Kidney (tissue), 13 donors: ENCODE measurements at regions not wholly inside any gene's neighbourhood (a gene's known extent, or its start where the extent isn't known, plus 50 kb on each side); places are given as distances from the start of the nearest gene placed in this dataset.
A peak's percentile ranks its signal among the peaks of the same experiment; 100 is the strongest.
"Not testable (repeated sequence)": the region's sequence is repeated elsewhere in the genome, so short reads cannot be mapped to it uniquely, and the experiment has no call there.

Experiments used
- DNase-seq, 5 donors: peaks; one replicate each; pipeline ENCODE4 v3.0.0-alpha.2; 2013 to 2020
- FAIRE-seq: peaks from 2 replicates; lab custom pipeline; 2012; peaks lifted over from hg19 to GRCh38; lab: Jason Lieb, UNC
- H3K27ac ChIP-seq, 2 donors: one replicate each; pipeline ENCODE4 v1.7.0; 2013; ENCODE audit warnings: low read depth in 2 of 2, low read length in 2 of 2, inconsistent platforms in 1 of 2
- H3K27me3 ChIP-seq: one replicate; pipeline ENCODE4 v1.7.1; 2013; ENCODE audit warnings: low read length, inconsistent platforms; ENCODE audit not compliant: control insufficient read depth, insufficient read depth
- H3K36me3 ChIP-seq, 3 donors: one replicate each; pipeline versions ENCODE4 v1.7.0 to v1.7.1; 2013; ENCODE audit warnings: low read length in 3 of 3, control low read depth in 1 of 3, inconsistent platforms in 1 of 3; ENCODE audit not compliant: insufficient read depth in 3 of 3, control insufficient read depth in 2 of 3
- H3K4me1 ChIP-seq, 3 donors: one replicate each; pipeline versions ENCODE4 v1.7.0 to v1.7.1; 2013; ENCODE audit warnings: low read length in 3 of 3, inconsistent platforms in 1 of 3, low read depth in 1 of 3; ENCODE audit not compliant: control insufficient read depth in 2 of 3, insufficient read depth in 2 of 3
- H3K4me3 ChIP-seq, 3 donors: one replicate each; pipeline versions ENCODE4 v1.7.0 to v1.8.1; 2013; ENCODE audit warnings: low read length in 3 of 3, control low read depth in 1 of 3, inconsistent platforms in 1 of 3
- H3K9ac ChIP-seq, 3 donors: one replicate each; pipeline versions ENCODE4 v1.7.0 to v1.7.1; 2013; ENCODE audit warnings: low read length in 3 of 3, control low read depth in 1 of 3, inconsistent platforms in 1 of 3
- H3K9me3 ChIP-seq, 3 donors: one replicate each; pipeline versions ENCODE4 v1.7.0 to v1.7.1; 2013; ENCODE audit warnings: low read length in 3 of 3, control low read depth in 1 of 3, inconsistent platforms in 1 of 3; ENCODE audit not compliant: control insufficient read depth in 2 of 3, insufficient read depth in 1 of 3
- intact Hi-C: fragments of 100-400 bp; cut with DNase I; formaldehyde crosslinking; loops from one replicate; pipeline ENCODE4 v1.11.1; 2022
- TF ChIP-seq, protein P1 (sequence below): IDR thresholded peaks from 3 replicates; pipeline ENCODE4 v1.5.1; 2012; ENCODE audit warnings: mild to moderate bottlenecking, moderate library complexity, borderline replicate concordance; ENCODE audit not compliant: insufficient read depth; ENCODE audit errors: extremely low read depth
- donor health status: control.
- donor health status: control.
- donor health status: control.
- donor health status: control.
- donor health status: control.
- donor health status: DM: yes; HTN: yes; CAD: no.
- donor health status: Normal renal cell carcinoma (clear cell type).

- H3K9ac ChIP-seq, H3K4me3 ChIP-seq, H3K36me3 ChIP-seq, H3K27ac ChIP-seq, H3K27me3 ChIP-seq, H3K4me1 ChIP-seq, FAIRE-seq, intact Hi-C loops, H3K9me3 ChIP-seq: not testable (repeated sequence)
- DNase-seq = peak in 1 of 5 donors; percentile 51
These were observed 1533.5 kb downstream of the REEP3 start for GRCh38 chr10:65054701-65055100.

- no peak overlapping the region for H3K9ac ChIP-seq
- TF ChIP-seq, protein P1, sequence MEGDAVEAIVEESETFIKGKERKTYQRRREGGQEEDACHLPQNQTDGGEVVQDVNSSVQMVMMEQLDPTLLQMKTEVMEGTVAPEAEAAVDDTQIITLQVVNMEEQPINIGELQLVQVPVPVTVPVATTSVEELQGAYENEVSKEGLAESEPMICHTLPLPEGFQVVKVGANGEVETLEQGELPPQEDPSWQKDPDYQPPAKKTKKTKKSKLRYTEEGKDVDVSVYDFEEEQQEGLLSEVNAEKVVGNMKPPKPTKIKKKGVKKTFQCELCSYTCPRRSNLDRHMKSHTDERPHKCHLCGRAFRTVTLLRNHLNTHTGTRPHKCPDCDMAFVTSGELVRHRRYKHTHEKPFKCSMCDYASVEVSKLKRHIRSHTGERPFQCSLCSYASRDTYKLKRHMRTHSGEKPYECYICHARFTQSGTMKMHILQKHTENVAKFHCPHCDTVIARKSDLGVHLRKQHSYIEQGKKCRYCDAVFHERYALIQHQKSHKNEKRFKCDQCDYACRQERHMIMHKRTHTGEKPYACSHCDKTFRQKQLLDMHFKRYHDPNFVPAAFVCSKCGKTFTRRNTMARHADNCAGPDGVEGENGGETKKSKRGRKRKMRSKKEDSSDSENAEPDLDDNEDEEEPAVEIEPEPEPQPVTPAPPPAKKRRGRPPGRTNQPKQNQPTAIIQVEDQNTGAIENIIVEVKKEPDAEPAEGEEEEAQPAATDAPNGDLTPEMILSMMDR = no peak
- H3K9me3 ChIP-seq = peaks cover 0 to 2% (median 0%) of the 10 kb centered on the region in 3 donors
- FAIRE-seq (no peak), DNase-seq (no peak)
- H3K36me3 ChIP-seq = no peaks in the 10 kb centered on the region
- H3K4me3 ChIP-seq = no peak overlapping the region
- intact Hi-C loops = no loop called here
- no peaks in the 10 kb centered on the region for H3K4me1 ChIP-seq
- no peak overlapping the region for H3K27ac ChIP-seq
- H3K27me3 ChIP-seq = no peaks in the 10 kb centered on the region
These were observed 1544.1 kb downstream of the REEP3 start for GRCh38 chr10:65065278-65065677.

- Histone ChIP-seq H3K4me3 (no peak overlapping the region), H3K27me3 (no peaks in the 10 kb centered on the region), H3K27ac (no peak overlapping the region), H3K9ac (no peak overlapping the region), H3K4me1 (no peaks in the 10 kb centered on the region), H3K36me3 (no peaks in the 10 kb centered on the region), H3K9me3 (peaks cover 0 to 7% (median 0%) of the 10 kb centered on the region in 3 donors)
- TF ChIP-seq, protein P1 = no peak
- no peak for FAIRE-seq
- intact Hi-C loops = no loop called here
- no peak for DNase-seq
These were observed 1562.0 kb downstream of the REEP3 start for GRCh38 chr10:65083222-65083621.

DNA sequence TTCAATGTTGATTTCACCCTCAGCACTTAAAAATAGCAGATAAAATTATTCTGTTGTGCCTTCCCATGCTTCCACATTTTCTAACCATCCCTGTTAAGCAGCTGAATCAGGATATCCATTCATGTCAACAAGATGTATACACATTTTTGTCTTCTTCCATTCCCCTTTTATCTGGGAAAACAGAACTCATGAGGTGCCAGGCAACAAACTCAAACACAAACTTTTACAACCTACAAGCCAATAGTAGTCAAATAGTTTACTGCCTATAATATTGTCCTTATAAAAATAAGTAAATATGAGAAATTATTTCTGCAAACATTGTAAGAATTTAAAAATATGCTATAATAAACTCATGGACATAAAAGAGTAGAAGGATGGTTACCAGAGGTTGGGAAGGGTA is 1569.8 kb downstream of the REEP3 start:
- Histone ChIP-seq H3K36me3 (no peaks in the 10 kb centered on the region), H3K9me3 (peaks cover 0 to 3% (median 0%) of the 10 kb centered on the region in 3 donors), H3K27ac (no peak overlapping the region), H3K4me1 (no peaks in the 10 kb centered on the region), H3K27me3 (no peaks in the 10 kb centered on the region), H3K9ac (no peak overlapping the region), H3K4me3 (no peak overlapping the region)
- DNase-seq = no peak
- no peak for FAIRE-seq
- intact Hi-C loops = no loop called here
- TF ChIP-seq, protein P1 = no peak
